ENCODE measurements at regions not wholly inside any gene's neighbourhood (a gene's known extent, or its start where the extent isn't known, plus 50 kb on each side); places are given as distances from the start of the nearest gene placed in this dataset.

DNA sequence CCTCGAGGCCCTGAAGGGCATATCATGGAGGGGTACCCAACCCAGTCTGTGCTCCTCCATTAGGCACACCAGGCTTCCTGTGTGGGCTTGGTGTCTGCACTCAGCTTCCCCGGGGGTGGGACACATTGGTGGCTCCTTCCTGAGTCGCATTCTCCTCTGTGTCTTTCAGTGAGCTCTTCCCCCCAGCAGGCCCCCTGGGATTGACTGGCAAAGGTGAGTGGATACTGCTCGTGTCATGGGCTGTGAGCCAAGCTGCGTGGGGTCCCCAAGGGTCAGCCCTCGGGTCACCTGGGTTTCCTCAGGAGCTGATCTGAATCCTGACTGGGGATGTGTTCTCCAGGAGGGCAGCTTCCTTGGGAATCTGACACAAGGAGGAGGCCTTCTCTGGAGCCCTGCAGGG is 231.0 kb downstream of the SNRPN start (continued):
- TF ChIP-seq ZNF639 (CRISPR knock-in tag; conservative IDR thresholded peaks at IDR 0.05 in 1 of 2, IDR thresholded peaks at IDR 0.05 in 1 of 2) (no peak), SMAD1 (IDR thresholded peaks at IDR 0.05; ENCODE audit: low read depth, low read length, partially characterized antibody) (no peak), RAD51 (IDR thresholded peaks at IDR 0.05; ENCODE audit: borderline replicate concordance, low read depth) (no peak), ZNF384 (IDR thresholded peaks at IDR 0.05; ENCODE audit: low read depth, low read length) (no peak), YY1 (IDR thresholded peaks at IDR 0.05; ENCODE audit: borderline replicate concordance in 1 of 3, control insufficient read depth in 1 of 3, extremely low read depth in 1 of 3, insufficient read depth in 3 of 3, insufficient read length in 1 of 3, insufficient replicate concordance in 2 of 3, low read depth in 1 of 3, low read length in 2 of 3) (no peak), HNRNPLL (IDR thresholded peaks at IDR 0.05; ENCODE audit: low read depth, low read length, poor library complexity, severe bottlenecking) (no peak), HDAC1 (IDR thresholded peaks at IDR 0.05) (no peak), ATF1 (CRISPR knock-in tag; IDR thresholded peaks at IDR 0.05) (no peak), ATF1 (tag; IDR thresholded peaks at IDR 0.05) (no peak), SRSF1 (IDR thresholded peaks at IDR 0.05; ENCODE audit: low read depth, low read length) (no peak), NCOA4 (IDR thresholded peaks at IDR 0.05; ENCODE audit: partially characterized antibody) (no peak)
